Caco-2 (cell line): ENCODE measurements at regions not wholly inside any gene's neighbourhood (a gene's known extent, or its start where the extent isn't known, plus 50 kb on each side); places are given as distances from the start of the nearest gene placed in this dataset.

Experiments
- BruUV-seq: library from RNA; stranded (reverse); fragments of 400-500 nt; replicated peaks from 2 replicates; lab custom pipeline; 2021; lab: Mats Ljungman, UMichigan
- CTCF ChIA-PET: fragments of 300-600 bp; sonication (Branson Sonifier 250); formaldehyde crosslinking; loops from one replicate; lab custom pipeline; 2022; ENCODE audit warnings: antibody characterized with exemption; lab: Charles Lee
- POLR2A ChIA-PET: fragments of 300-600 bp; sonication (Branson Sonifier 250); formaldehyde crosslinking; loops from one replicate; lab custom pipeline; 2022; ENCODE audit warnings: antibody characterized with exemption; lab: Charles Lee
- DNase-seq, 2 experiments: peaks; one replicate each; pipeline versions ENCODE4 v3.0.0 to v3.0.0-alpha.2; 2020 to 2022
- H3K27me3 ChIP-seq: replicated peaks from 2 replicates; pipeline ENCODE4 v1.6.0; 2011; ENCODE audit warnings: low read length; ENCODE audit not compliant: control insufficient read depth, insufficient read depth
- H3K36me3 ChIP-seq: 2 replicates; pipeline ENCODE4 v1.5.1; 2011; ENCODE audit warnings: low read length; ENCODE audit not compliant: control insufficient read depth, insufficient read depth
- H3K4me1 ChIP-seq: fragments of 250-450 bp; sonication (Bioruptor Pico); 2 replicates; pipeline ENCODE4 v1.5.1; 2020; ENCODE audit warnings: mild to moderate bottlenecking
- H3K4me3 ChIP-seq: 2 replicates; pipeline ENCODE4 v1.5.1; 2011; ENCODE audit warnings: low read depth, mild to moderate bottlenecking, control low read depth, low read length
- H3K9me3 ChIP-seq: fragments of 250-450 bp; sonication (Bioruptor Pico); 2 replicates; pipeline ENCODE4 v1.5.1; 2020; ENCODE audit warnings: mild to moderate bottlenecking, moderate library complexity
- H3K27ac Mint-ChIP-seq: one replicate; pipeline ENCODE4 v1.8.0; 2022; ENCODE audit warnings: mixed read lengths; ENCODE audit not compliant: unreplicated experiment
- H3K27me3 Mint-ChIP-seq: one replicate; pipeline ENCODE4 v1.8.0; 2022; ENCODE audit warnings: mixed read lengths; ENCODE audit not compliant: insufficient read depth, unreplicated experiment
- H3K36me3 Mint-ChIP-seq: one replicate; pipeline ENCODE4 v1.8.0; 2022; ENCODE audit warnings: mild to moderate bottlenecking, mixed read lengths; ENCODE audit not compliant: insufficient read depth, unreplicated experiment
- H3K4me1 Mint-ChIP-seq: one replicate; pipeline ENCODE4 v1.8.0; 2022; ENCODE audit warnings: low read depth, mixed read lengths; ENCODE audit not compliant: unreplicated experiment
- H3K4me3 Mint-ChIP-seq: one replicate; pipeline ENCODE4 v1.8.0; 2022; ENCODE audit warnings: mild to moderate bottlenecking, moderate library complexity, mixed read lengths; ENCODE audit not compliant: unreplicated experiment
- H3K9me3 Mint-ChIP-seq: one replicate; pipeline ENCODE4 v1.8.0; 2022; ENCODE audit warnings: mixed read lengths; ENCODE audit not compliant: unreplicated experiment
- CTCF ChIP-seq, 2 experiments: fragments of 200-600 bp in 1 of 2; IDR thresholded peaks; 1 replicate in 1 of 2; 2 replicates in 1 of 2; pipeline versions ENCODE4 v1.5.1 to v1.8.0; 2011 to 2022; ENCODE audit warnings: antibody characterized with exemption in 1 of 2, control low read depth in 1 of 2, inconsistent platforms in 1 of 2, low read depth in 1 of 2, low read length in 1 of 2, mild to moderate bottlenecking in 1 of 2, moderate library complexity in 1 of 2; ENCODE audit not compliant: insufficient read depth in 1 of 2, severe bottlenecking in 1 of 2, unreplicated experiment in 1 of 2
- intact Hi-C: fragments of 100-400 bp; cut with micrococcal nuclease; formaldehyde crosslinking; loops from one replicate; pipeline ENCODE4 v1.10.0; 2022; ENCODE audit not compliant: unreplicated experiment

GRCh38 chr17:45677770-45678169 is 106.3 kb upstream of the CRHR1 start:
- no TSS peak for BruUV-seq
- H3K4me3 Mint-ChIP-seq, result no peak overlapping the region
- TF ChIP-seq CTCF (IDR thresholded peaks at IDR 0.05; ENCODE audit: insufficient read depth in 1 of 2, low read depth in 1 of 2, low read length in 1 of 2, severe bottlenecking in 1 of 2, unreplicated experiment in 1 of 2), result no peak
- ChIA-PET CTCF (no interaction called here), POLR2A (no interaction called here)
- H3K36me3 ChIP-seq, result no peaks in the 10 kb centered on the region
- no peaks in the 10 kb centered on the region for H3K36me3 Mint-ChIP-seq
- H3K9me3 Mint-ChIP-seq, result peaks cover 6% of the 10 kb centered on the region
- DNase-seq, result no peak
- H3K27me3 Mint-ChIP-seq, result peaks cover 25% of the 10 kb centered on the region
- no peaks in the 10 kb centered on the region for H3K4me1 ChIP-seq
- no peaks in the 10 kb centered on the region for H3K4me1 Mint-ChIP-seq
- H3K27me3 ChIP-seq, result peaks cover 1% of the 10 kb centered on the region
- no peaks in the 10 kb centered on the region for H3K9me3 ChIP-seq
- intact Hi-C loops, result no loop called here
- no peak overlapping the region for H3K4me3 ChIP-seq
- no peak overlapping the region for H3K27ac Mint-ChIP-seq

GRCh38 chr17:45679426-45679825 is 104.7 kb upstream of the CRHR1 start:
- no peak for DNase-seq
- peaks cover 1% of the 10 kb centered on the region for H3K27me3 ChIP-seq
- ChIA-PET POLR2A (no interaction called here), CTCF (interaction anchor here (1.6 kb wide), 1 partner anchor 13 kb away, joined by 6 read pairs; no protein-coding TSS in a partner anchor)
- Mint-ChIP-seq H3K27ac (no peak overlapping the region), H3K4me1 (no peaks in the 10 kb centered on the region), H3K27me3 (peaks cover 25% of the 10 kb centered on the region), H3K36me3 (no peaks in the 10 kb centered on the region), H3K4me3 (no peak overlapping the region), H3K9me3 (no peaks in the 10 kb centered on the region)
- intact Hi-C loops, result no loop called here
- H3K4me3 ChIP-seq, result no peak overlapping the region
- no peaks in the 10 kb centered on the region for H3K36me3 ChIP-seq
- H3K9me3 ChIP-seq, result no peaks in the 10 kb centered on the region
- no peaks in the 10 kb centered on the region for H3K4me1 ChIP-seq
- BruUV-seq, result no TSS peak
- TF ChIP-seq CTCF (IDR thresholded peaks at IDR 0.05; ENCODE audit: insufficient read depth in 1 of 2, low read depth in 1 of 2, low read length in 1 of 2, severe bottlenecking in 1 of 2, unreplicated experiment in 1 of 2), result no peak

GRCh38 chr17:45680360-45680759 is 103.8 kb upstream of the CRHR1 start:
- Mint-ChIP-seq H3K4me3 (no peak overlapping the region), H3K36me3 (no peaks in the 10 kb centered on the region), H3K4me1 (no peaks in the 10 kb centered on the region), H3K9me3 (no peaks in the 10 kb centered on the region), H3K27ac (no peak overlapping the region), H3K27me3 (peaks cover 29% of the 10 kb centered on the region)
- H3K9me3 ChIP-seq, result no peaks in the 10 kb centered on the region
- ChIA-PET CTCF (interaction anchor here (1.6 kb wide), 1 partner anchor 14 kb away, joined by 6 read pairs; no protein-coding TSS in a partner anchor), POLR2A (no interaction called here)
- H3K36me3 ChIP-seq, result no peaks in the 10 kb centered on the region
- intact Hi-C loops, result no loop called here
- no peaks in the 10 kb centered on the region for H3K4me1 ChIP-seq
- no peak for DNase-seq
- H3K27me3 ChIP-seq, result peaks cover 1% of the 10 kb centered on the region
- no peak overlapping the region for H3K4me3 ChIP-seq
- TF ChIP-seq CTCF (IDR thresholded peaks at IDR 0.05; ENCODE audit: insufficient read depth in 1 of 2, low read depth in 1 of 2, low read length in 1 of 2, severe bottlenecking in 1 of 2, unreplicated experiment in 1 of 2), result no peak
- BruUV-seq, result no TSS peak
